DOHH2 (cell line): ENCODE measurements at regions not wholly inside any gene's neighbourhood (a gene's known extent, or its start where the extent isn't known, plus 50 kb on each side); places are given as distances from the start of the nearest gene placed in this dataset.

Experiments
- H3F3A ChIP-seq: fragments of 200-600 bp; sonication (generic), shearing (Covaris generic); 2 replicates; pipeline ENCODE4 v1.6.0; 2016; ENCODE audit warnings: antibody characterized with exemption, mild to moderate bottlenecking; ENCODE audit not compliant: control insufficient read depth, insufficient read depth
- H3K27ac ChIP-seq: fragments of 200-600 bp; sonication (generic); 2 replicates; pipeline ENCODE4 v1.5.1; 2014; ENCODE audit warnings: low read depth, mild to moderate bottlenecking, low read length, moderate library complexity
- H3K27me3 ChIP-seq: fragments of 200-600 bp; sonication (generic); 2 replicates; pipeline ENCODE4 v1.6.1; 2014; ENCODE audit warnings: mild to moderate bottlenecking, low read length, mixed read lengths; ENCODE audit not compliant: control insufficient read depth
- H3K36me3 ChIP-seq: fragments of 200-600 bp; sonication (generic); 2 replicates; pipeline ENCODE4 v1.6.1; 2014; ENCODE audit warnings: mild to moderate bottlenecking, low read length, moderate library complexity, mixed read lengths; ENCODE audit not compliant: control insufficient read depth
- H3K4me1 ChIP-seq: fragments of 200-600 bp; sonication (generic); 2 replicates; pipeline ENCODE4 v1.6.1; 2014; ENCODE audit warnings: mild to moderate bottlenecking, low read length, mixed read lengths; ENCODE audit not compliant: control insufficient read depth
- H3K4me2 ChIP-seq: fragments of 200-600 bp; sonication (generic); 2 replicates; pipeline ENCODE4 v1.6.0; 2014; ENCODE audit warnings: mild to moderate bottlenecking, low read length, moderate library complexity
- H3K4me3 ChIP-seq: fragments of 200-600 bp; sonication (generic); 2 replicates; pipeline ENCODE4 v1.5.1; 2014; ENCODE audit warnings: mild to moderate bottlenecking, low read length, mixed read lengths
- H3K79me2 ChIP-seq: fragments of 200-600 bp; sonication (generic); 2 replicates; pipeline ENCODE4 v1.6.1; 2014; ENCODE audit warnings: mild to moderate bottlenecking, low read length, mixed read lengths; ENCODE audit not compliant: control insufficient read depth
- H3K9me2 ChIP-seq: fragments of 200-600 bp; sonication (generic); replicated peaks from 2 replicates; pipeline ENCODE4 v1.6.1; 2014; ENCODE audit warnings: mild to moderate bottlenecking, low read length, mixed read lengths; ENCODE audit not compliant: control insufficient read depth
- H3K9me3 ChIP-seq: fragments of 200-600 bp; sonication (generic); 2 replicates; pipeline ENCODE4 v1.6.1; 2014; ENCODE audit warnings: antibody characterized with exemption, low read length, mixed read lengths; ENCODE audit not compliant: control insufficient read depth, insufficient read depth
- H4K20me1 ChIP-seq: fragments of 200-600 bp; sonication (generic); 2 replicates; pipeline ENCODE4 v1.6.0; 2014; ENCODE audit warnings: low read depth, mild to moderate bottlenecking, antibody characterized with exemption, low read length, moderate library complexity; ENCODE audit not compliant: control insufficient read depth, insufficient read depth
- EZH2phosphoT487 ChIP-seq: fragments of 200-600 bp; sonication (generic); IDR thresholded peaks from 2 replicates; pipeline ENCODE4 v1.6.1; 2017; ENCODE audit warnings: borderline replicate concordance, mild to moderate bottlenecking, antibody characterized with exemption, low read length, moderate library complexity, mixed read lengths
- TF ChIP-seq, protein P1 (sequence below): fragments of 200-600 bp; sonication (generic); IDR thresholded peaks from one replicate; pipeline ENCODE4 v1.5.1; 2014; ENCODE audit warnings: antibody characterized with exemption, mild to moderate bottlenecking, low read depth, low read length; ENCODE audit not compliant: poor library complexity, severe bottlenecking

DNA sequence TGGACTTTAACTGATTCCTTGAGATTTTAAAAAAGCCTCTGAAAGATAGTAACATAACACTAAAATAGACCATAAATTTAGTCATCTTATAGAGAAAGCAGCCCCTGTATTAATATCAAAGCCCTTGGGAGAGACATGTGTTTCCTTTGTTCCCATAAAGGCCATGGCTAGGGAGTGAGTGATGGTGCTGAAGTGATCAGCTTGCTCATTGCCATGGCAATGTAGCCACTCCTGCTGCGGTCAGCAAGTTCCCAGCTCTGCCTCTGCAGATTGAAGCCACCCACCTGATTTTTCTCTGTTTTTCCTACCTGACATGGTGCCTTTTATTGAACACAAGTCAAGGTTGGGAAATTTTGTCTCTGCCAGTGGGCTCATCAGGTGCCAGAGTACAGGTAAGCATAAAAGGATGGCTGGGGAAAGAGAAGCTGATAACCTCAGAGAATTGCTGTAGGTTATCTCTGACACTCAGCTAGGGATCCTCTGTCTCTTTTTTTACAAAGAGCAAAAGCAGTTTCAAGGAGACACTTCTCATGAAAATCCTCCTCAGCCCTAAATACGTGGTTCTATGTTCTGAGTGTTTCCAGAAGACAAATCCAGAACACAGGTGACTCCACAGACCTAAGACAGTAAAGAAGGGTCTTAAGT lies 296.3 kb upstream of the NMUR2 start:
- Histone ChIP-seq H4K20me1 (no peaks in the 10 kb centered on the region), H3K4me1 (no peaks in the 10 kb centered on the region), H3K36me3 (no peaks in the 10 kb centered on the region), H3K4me3 (no peak overlapping the region), H3F3A (no peaks in the 10 kb centered on the region), H3K79me2 (no peaks in the 10 kb centered on the region), H3K9me2 (no peaks in the 10 kb centered on the region), H3K27me3 (no peaks in the 10 kb centered on the region), H3K9me3 (no peaks in the 10 kb centered on the region), H3K4me2 (no peak overlapping the region), H3K27ac (no peak overlapping the region)
- TF ChIP-seq, protein P1, sequence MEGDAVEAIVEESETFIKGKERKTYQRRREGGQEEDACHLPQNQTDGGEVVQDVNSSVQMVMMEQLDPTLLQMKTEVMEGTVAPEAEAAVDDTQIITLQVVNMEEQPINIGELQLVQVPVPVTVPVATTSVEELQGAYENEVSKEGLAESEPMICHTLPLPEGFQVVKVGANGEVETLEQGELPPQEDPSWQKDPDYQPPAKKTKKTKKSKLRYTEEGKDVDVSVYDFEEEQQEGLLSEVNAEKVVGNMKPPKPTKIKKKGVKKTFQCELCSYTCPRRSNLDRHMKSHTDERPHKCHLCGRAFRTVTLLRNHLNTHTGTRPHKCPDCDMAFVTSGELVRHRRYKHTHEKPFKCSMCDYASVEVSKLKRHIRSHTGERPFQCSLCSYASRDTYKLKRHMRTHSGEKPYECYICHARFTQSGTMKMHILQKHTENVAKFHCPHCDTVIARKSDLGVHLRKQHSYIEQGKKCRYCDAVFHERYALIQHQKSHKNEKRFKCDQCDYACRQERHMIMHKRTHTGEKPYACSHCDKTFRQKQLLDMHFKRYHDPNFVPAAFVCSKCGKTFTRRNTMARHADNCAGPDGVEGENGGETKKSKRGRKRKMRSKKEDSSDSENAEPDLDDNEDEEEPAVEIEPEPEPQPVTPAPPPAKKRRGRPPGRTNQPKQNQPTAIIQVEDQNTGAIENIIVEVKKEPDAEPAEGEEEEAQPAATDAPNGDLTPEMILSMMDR, result no peak
- TF ChIP-seq EZH2phosphoT487, result no peak

DNA sequence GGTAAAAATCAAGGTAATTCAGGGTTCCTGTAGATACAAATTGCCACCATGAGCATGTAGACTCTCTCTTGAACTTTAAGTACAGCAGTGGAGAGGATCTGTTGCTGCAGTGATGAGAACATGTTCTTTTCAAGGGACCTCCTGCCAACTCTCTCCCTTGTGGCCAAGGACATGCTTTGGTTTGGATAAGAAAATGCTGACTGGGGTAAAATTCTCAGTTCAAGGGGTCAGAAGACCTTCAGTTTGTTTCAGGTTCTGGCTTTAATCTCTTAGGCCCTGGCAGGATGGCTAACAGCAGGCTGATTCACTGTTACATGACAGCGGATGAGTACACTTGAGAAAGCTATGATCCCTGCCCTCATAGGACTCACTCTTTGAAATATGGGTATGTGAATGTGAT lies 299.2 kb upstream of the NMUR2 start:
- Histone ChIP-seq H3K4me3 (no peak overlapping the region), H3K9me3 (no peaks in the 10 kb centered on the region), H3K79me2 (no peaks in the 10 kb centered on the region), H3K27ac (no peak overlapping the region), H3F3A (no peaks in the 10 kb centered on the region), H3K27me3 (no peaks in the 10 kb centered on the region), H3K36me3 (no peaks in the 10 kb centered on the region), H3K4me1 (no peaks in the 10 kb centered on the region), H3K9me2 (no peaks in the 10 kb centered on the region), H3K4me2 (no peak overlapping the region), H4K20me1 (no peaks in the 10 kb centered on the region)
- TF ChIP-seq EZH2phosphoT487, result no peak
- TF ChIP-seq, protein P1, result no peak

DNA sequence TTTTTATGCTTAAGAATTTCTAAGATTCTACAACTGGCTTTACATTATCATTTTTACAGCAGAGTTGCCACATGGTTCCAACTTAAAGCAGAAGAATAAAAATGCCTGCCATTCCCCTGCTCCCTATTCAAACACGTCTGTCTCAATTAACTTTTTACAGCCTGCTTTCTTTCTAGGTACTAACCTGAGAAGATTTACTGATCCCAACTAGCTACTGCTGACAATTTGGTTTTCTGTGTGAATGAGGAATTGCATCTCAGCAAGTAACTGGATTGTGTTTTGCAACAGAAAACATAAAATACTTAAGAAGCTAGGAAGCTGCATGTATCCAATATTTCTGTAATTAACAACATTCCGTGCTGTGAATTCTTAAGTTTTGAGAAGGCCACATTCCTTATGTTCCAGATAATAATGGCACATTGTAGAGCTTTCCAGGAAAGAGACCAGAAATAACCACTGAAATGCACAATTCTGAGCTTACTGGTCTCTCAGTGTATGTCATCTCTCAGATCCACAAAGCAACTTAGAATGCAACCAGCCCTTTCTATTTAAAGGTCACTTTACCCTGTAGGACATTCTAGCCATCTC lies 306.8 kb upstream of the NMUR2 start:
- H3K27ac ChIP-seq, result no peak overlapping the region
- H4K20me1 ChIP-seq, result no peaks in the 10 kb centered on the region
- H3K79me2 ChIP-seq, result no peaks in the 10 kb centered on the region
- no peak for TF ChIP-seq EZH2phosphoT487
- TF ChIP-seq, protein P1, result no peak
- no peaks in the 10 kb centered on the region for H3K9me2 ChIP-seq
- no peak overlapping the region for H3K4me3 ChIP-seq
- no peaks in the 10 kb centered on the region for H3K4me1 ChIP-seq
- no peak overlapping the region for H3K4me2 ChIP-seq
- H3K9me3 ChIP-seq, result no peaks in the 10 kb centered on the region
- no peaks in the 10 kb centered on the region for H3K27me3 ChIP-seq
- H3K36me3 ChIP-seq, result no peaks in the 10 kb centered on the region
- no peaks in the 10 kb centered on the region for H3F3A ChIP-seq
